ENCODE measurements at regions not wholly inside any gene's neighbourhood (a gene's known extent, or its start where the extent isn't known, plus 50 kb on each side); places are given as distances from the start of the nearest gene placed in this dataset.

- no peak overlapping the region for H3K4me3 ChIP-seq (ENCODE audit: low read depth in 1 of 2, low read length in 2 of 2)
- no peaks in the 10 kb centered on the region for H3K4me1 ChIP-seq (ENCODE audit: control insufficient read depth in 2 of 2, insufficient read depth in 2 of 2, low read length in 1 of 2)
- H3K9me3 ChIP-seq (ENCODE audit: control insufficient read depth in 2 of 2, insufficient read depth in 1 of 2, low read depth in 1 of 2, low read length in 1 of 2): peaks cover 0 to 7% of the 10 kb centered on the region in 2 donors
- 94 to 98% methylated on average over 3 of the region's 3 CpGs for WGBS, 2 donors
- H3K27me3 ChIP-seq (ENCODE audit: control insufficient read depth in 1 of 2, insufficient read depth in 2 of 2, low read length in 2 of 2): no peaks in the 10 kb centered on the region
- no peaks in the 10 kb centered on the region for H3K36me3 ChIP-seq (ENCODE audit: control insufficient read depth in 2 of 2, insufficient read depth in 2 of 2, low read length in 1 of 2)
- no peak overlapping the region for H3K27ac ChIP-seq (ENCODE audit: low read depth in 2 of 2, low read length in 1 of 2)
Observed at GRCh38 chr13:58181111-58181510, 549.6 kb downstream of the PCDH17 start.

- no peak overlapping the region for H3K27ac ChIP-seq (ENCODE audit: low read depth in 2 of 2, low read length in 1 of 2)
- no peaks in the 10 kb centered on the region for H3K36me3 ChIP-seq (ENCODE audit: control insufficient read depth in 2 of 2, insufficient read depth in 2 of 2, low read length in 1 of 2)
- H3K9me3 ChIP-seq (ENCODE audit: control insufficient read depth in 2 of 2, insufficient read depth in 1 of 2, low read depth in 1 of 2, low read length in 1 of 2): no peaks in the 10 kb centered on the region
- H3K4me1 ChIP-seq (ENCODE audit: control insufficient read depth in 2 of 2, insufficient read depth in 2 of 2, low read length in 1 of 2): no peaks in the 10 kb centered on the region
- no peaks in the 10 kb centered on the region for H3K27me3 ChIP-seq (ENCODE audit: control insufficient read depth in 1 of 2, insufficient read depth in 2 of 2, low read length in 2 of 2)
- H3K4me3 ChIP-seq (ENCODE audit: low read depth in 1 of 2, low read length in 2 of 2): no peak overlapping the region
- WGBS, 2 donors: 61 to 65% methylated on average over 4 of the region's 4 CpGs
Observed at GRCh38 chr13:58187881-58188280, 556.3 kb downstream of the PCDH17 start.

- no peaks in the 10 kb centered on the region for H3K9me3 ChIP-seq (ENCODE audit: control insufficient read depth in 2 of 2, insufficient read depth in 1 of 2, low read depth in 1 of 2, low read length in 1 of 2)
- 41 to 48% methylated on average over 4 of the region's 4 CpGs for WGBS, 2 donors
- H3K27me3 ChIP-seq (ENCODE audit: control insufficient read depth in 1 of 2, insufficient read depth in 2 of 2, low read length in 2 of 2): no peaks in the 10 kb centered on the region
- no peak overlapping the region for H3K4me3 ChIP-seq (ENCODE audit: low read depth in 1 of 2, low read length in 2 of 2)
- no peaks in the 10 kb centered on the region for H3K4me1 ChIP-seq (ENCODE audit: control insufficient read depth in 2 of 2, insufficient read depth in 2 of 2, low read length in 1 of 2)
- no peak overlapping the region for H3K27ac ChIP-seq (ENCODE audit: low read depth in 2 of 2, low read length in 1 of 2)
- no peaks in the 10 kb centered on the region for H3K36me3 ChIP-seq (ENCODE audit: control insufficient read depth in 2 of 2, insufficient read depth in 2 of 2, low read length in 1 of 2)
Observed at GRCh38 chr13:58190577-58190976, 559.0 kb downstream of the PCDH17 start.

GRCh38 chr13:58191754-58192153 lies 560.2 kb downstream of the PCDH17 start:
- H3K27ac ChIP-seq (ENCODE audit: low read depth in 2 of 2, low read length in 1 of 2): no peak overlapping the region
- H3K4me1 ChIP-seq (ENCODE audit: control insufficient read depth in 2 of 2, insufficient read depth in 2 of 2, low read length in 1 of 2): no peaks in the 10 kb centered on the region
- H3K36me3 ChIP-seq (ENCODE audit: control insufficient read depth in 2 of 2, insufficient read depth in 2 of 2, low read length in 1 of 2): no peaks in the 10 kb centered on the region
- no peak overlapping the region for H3K4me3 ChIP-seq (ENCODE audit: low read depth in 1 of 2, low read length in 2 of 2)
- no peaks in the 10 kb centered on the region for H3K9me3 ChIP-seq (ENCODE audit: control insufficient read depth in 2 of 2, insufficient read depth in 1 of 2, low read depth in 1 of 2, low read length in 1 of 2)
- no peaks in the 10 kb centered on the region for H3K27me3 ChIP-seq (ENCODE audit: control insufficient read depth in 1 of 2, insufficient read depth in 2 of 2, low read length in 2 of 2)
- 73 to 84% methylated on average over 1 of the region's 1 CpG for WGBS, 2 donors

- Histone ChIP-seq H3K27ac (ENCODE audit: low read depth in 2 of 2, low read length in 1 of 2) (no peak overlapping the region), H3K27me3 (ENCODE audit: control insufficient read depth in 1 of 2, insufficient read depth in 2 of 2, low read length in 2 of 2) (no peaks in the 10 kb centered on the region), H3K36me3 (ENCODE audit: control insufficient read depth in 2 of 2, insufficient read depth in 2 of 2, low read length in 1 of 2) (no peaks in the 10 kb centered on the region), H3K9me3 (ENCODE audit: control insufficient read depth in 2 of 2, insufficient read depth in 1 of 2, low read depth in 1 of 2, low read length in 1 of 2) (peaks cover 0 to 5% of the 10 kb centered on the region in 2 donors), H3K4me3 (ENCODE audit: low read depth in 1 of 2, low read length in 2 of 2) (no peak overlapping the region), H3K4me1 (ENCODE audit: control insufficient read depth in 2 of 2, insufficient read depth in 2 of 2, low read length in 1 of 2) (no peaks in the 10 kb centered on the region)
- 92 to 98% methylated on average over 1 of the region's 1 CpG for WGBS, 2 donors
Observed at GRCh38 chr13:58202099-58202498, 570.6 kb downstream of the PCDH17 start.

- WGBS, 2 donors: 73 to 81% methylated on average over 4 of the region's 4 CpGs
- Histone ChIP-seq H3K36me3 (ENCODE audit: control insufficient read depth in 2 of 2, insufficient read depth in 2 of 2, low read length in 1 of 2) (no peaks in the 10 kb centered on the region), H3K4me1 (ENCODE audit: control insufficient read depth in 2 of 2, insufficient read depth in 2 of 2, low read length in 1 of 2) (no peaks in the 10 kb centered on the region), H3K4me3 (ENCODE audit: low read depth in 1 of 2, low read length in 2 of 2) (no peak overlapping the region), H3K27me3 (ENCODE audit: control insufficient read depth in 1 of 2, insufficient read depth in 2 of 2, low read length in 2 of 2) (no peaks in the 10 kb centered on the region), H3K9me3 (ENCODE audit: control insufficient read depth in 2 of 2, insufficient read depth in 1 of 2, low read depth in 1 of 2, low read length in 1 of 2) (peaks cover 0 to 3% of the 10 kb centered on the region in 2 donors), H3K27ac (ENCODE audit: low read depth in 2 of 2, low read length in 1 of 2) (no peak overlapping the region)
Observed at GRCh38 chr13:58207501-58207900, 576.0 kb downstream of the PCDH17 start.

- Histone ChIP-seq H3K4me1 (ENCODE audit: control insufficient read depth in 2 of 2, insufficient read depth in 2 of 2, low read length in 1 of 2) (no peaks in the 10 kb centered on the region), H3K36me3 (ENCODE audit: control insufficient read depth in 2 of 2, insufficient read depth in 2 of 2, low read length in 1 of 2) (no peaks in the 10 kb centered on the region), H3K4me3 (ENCODE audit: low read depth in 1 of 2, low read length in 2 of 2) (no peak overlapping the region), H3K9me3 (ENCODE audit: control insufficient read depth in 2 of 2, insufficient read depth in 1 of 2, low read depth in 1 of 2, low read length in 1 of 2) (peaks cover 0 to 8% of the 10 kb centered on the region in 2 donors), H3K27me3 (ENCODE audit: control insufficient read depth in 1 of 2, insufficient read depth in 2 of 2, low read length in 2 of 2) (no peaks in the 10 kb centered on the region), H3K27ac (ENCODE audit: low read depth in 2 of 2, low read length in 1 of 2) (no peak overlapping the region)
- 79 to 82% methylated on average over 4 of the region's 4 CpGs for WGBS, 2 donors
Observed at GRCh38 chr13:58235454-58235853, 603.9 kb downstream of the PCDH17 start.

- Histone ChIP-seq H3K9me3 (ENCODE audit: control insufficient read depth in 2 of 2, insufficient read depth in 1 of 2, low read depth in 1 of 2, low read length in 1 of 2) (peaks cover 0 to 8% of the 10 kb centered on the region in 2 donors), H3K36me3 (ENCODE audit: control insufficient read depth in 2 of 2, insufficient read depth in 2 of 2, low read length in 1 of 2) (no peaks in the 10 kb centered on the region)
- WGBS, 2 donors: 81 to 84% methylated on average over 10 of the region's 10 CpGs
Observed at GRCh38 chr13:58238972-58239773, 607.6 kb downstream of the PCDH17 start.

GRCh38 chr13:58239774-58240268 lies 608.3 kb downstream of the PCDH17 start:
- 89 to 90% methylated on average over 9 of the region's 9 CpGs for WGBS, 2 donors
- Histone ChIP-seq H3K4me3 (ENCODE audit: low read depth in 1 of 2, low read length in 2 of 2) (no peak overlapping the region), H3K27ac (ENCODE audit: low read depth in 2 of 2, low read length in 1 of 2) (no peak overlapping the region), H3K27me3 (ENCODE audit: control insufficient read depth in 1 of 2, insufficient read depth in 2 of 2, low read length in 2 of 2) (no peaks in the 10 kb centered on the region), H3K9me3 (ENCODE audit: control insufficient read depth in 2 of 2, insufficient read depth in 1 of 2, low read depth in 1 of 2, low read length in 1 of 2) (peaks cover 0 to 8% of the 10 kb centered on the region in 2 donors), H3K36me3 (ENCODE audit: control insufficient read depth in 2 of 2, insufficient read depth in 2 of 2, low read length in 1 of 2) (no peaks in the 10 kb centered on the region), H3K4me1 (ENCODE audit: control insufficient read depth in 2 of 2, insufficient read depth in 2 of 2, low read length in 1 of 2) (no peaks in the 10 kb centered on the region)

More at GRCh38 chr13:58238972-58239773, 607.6 kb downstream of the PCDH17 start:
- Histone ChIP-seq H3K4me1 (ENCODE audit: control insufficient read depth in 2 of 2, insufficient read depth in 2 of 2, low read length in 1 of 2) (no peaks in the 10 kb centered on the region), H3K4me3 (ENCODE audit: low read depth in 1 of 2, low read length in 2 of 2) (no peak overlapping the region), H3K27ac (ENCODE audit: low read depth in 2 of 2, low read length in 1 of 2) (no peak overlapping the region), H3K27me3 (ENCODE audit: control insufficient read depth in 1 of 2, insufficient read depth in 2 of 2, low read length in 2 of 2) (no peaks in the 10 kb centered on the region)

GRCh38 chr13:58247080-58247479 lies 615.5 kb downstream of the PCDH17 start:
- no peaks in the 10 kb centered on the region for H3K27me3 ChIP-seq (ENCODE audit: control insufficient read depth in 1 of 2, insufficient read depth in 2 of 2, low read length in 2 of 2)
- WGBS, 2 donors: 76 to 83% methylated on average over 2 of the region's 2 CpGs
- H3K36me3 ChIP-seq (ENCODE audit: control insufficient read depth in 2 of 2, insufficient read depth in 2 of 2, low read length in 1 of 2): no peaks in the 10 kb centered on the region
- H3K4me1 ChIP-seq (ENCODE audit: control insufficient read depth in 2 of 2, insufficient read depth in 2 of 2, low read length in 1 of 2): no peaks in the 10 kb centered on the region
- H3K9me3 ChIP-seq (ENCODE audit: control insufficient read depth in 2 of 2, insufficient read depth in 1 of 2, low read depth in 1 of 2, low read length in 1 of 2): no peaks in the 10 kb centered on the region
- no peak overlapping the region for H3K27ac ChIP-seq (ENCODE audit: low read depth in 2 of 2, low read length in 1 of 2)
- H3K4me3 ChIP-seq (ENCODE audit: low read depth in 1 of 2, low read length in 2 of 2): no peak overlapping the region

All from esophagus (tissue), 2 donors.